Fibroblast of lung (primary cell): ENCODE measurements at regions not wholly inside any gene's neighbourhood (a gene's known extent, or its start where the extent isn't known, plus 50 kb on each side); places are given as distances from the start of the nearest gene placed in this dataset.

ENCODE experiments used
- DNase-seq, 2 donors: peaks; one replicate each; pipeline versions ENCODE4 v3.0.0 to v3.0.0-alpha.2; 2010; ENCODE audit warnings: low read depth in 2 of 2
- H2AFZ ChIP-seq: 2 replicates; pipeline ENCODE4 v1.5.1; 2012; ENCODE audit warnings: low read length, control low read depth, inconsistent platforms
- H3K27ac ChIP-seq: 2 replicates; pipeline ENCODE4 v1.5.1; 2011; ENCODE audit warnings: low read length, control low read depth; ENCODE audit not compliant: insufficient read depth
- H3K27me3 ChIP-seq: 2 replicates; pipeline ENCODE4 v1.5.1; 2011; ENCODE audit warnings: mild to moderate bottlenecking, low read length; ENCODE audit not compliant: control insufficient read depth, insufficient read depth
- H3K36me3 ChIP-seq: 2 replicates; pipeline ENCODE4 v1.5.1; 2011; ENCODE audit warnings: low read length; ENCODE audit not compliant: control insufficient read depth, insufficient read depth
- H3K4me1 ChIP-seq: 2 replicates; pipeline ENCODE4 v1.5.1; 2011; ENCODE audit warnings: low read length; ENCODE audit not compliant: control insufficient read depth, insufficient read depth; ENCODE audit errors: extremely low read depth
- H3K4me2 ChIP-seq: 2 replicates; pipeline ENCODE4 v1.5.1; 2011; ENCODE audit warnings: low read length, control low read depth; ENCODE audit not compliant: insufficient read depth; ENCODE audit errors: extremely low read depth
- H3K4me3 ChIP-seq, 4 experiments: fragments of 200-600 bp in 1 of 4; sonication (generic) in 1 of 4; replicated peaks in 1 of 4; 2 replicates each; pipeline ENCODE4 v1.5.1; 2011 to 2016; ENCODE audit warnings: low read length in 4 of 4, low read depth in 3 of 4, mild to moderate bottlenecking in 3 of 4, control low read depth in 2 of 4, inconsistent platforms in 1 of 4, mixed read lengths in 1 of 4; ENCODE audit not compliant: insufficient read depth in 1 of 4; ENCODE audit errors: control extremely low read depth in 1 of 4
- H3K79me2 ChIP-seq: 2 replicates; pipeline ENCODE4 v1.5.1; 2012; ENCODE audit warnings: mild to moderate bottlenecking, low read length, inconsistent platforms; ENCODE audit not compliant: control insufficient read depth, insufficient read depth
- H3K9ac ChIP-seq: 2 replicates; pipeline ENCODE4 v1.5.1; 2011; ENCODE audit warnings: mild to moderate bottlenecking, low read length, control low read depth; ENCODE audit not compliant: insufficient read depth
- H3K9me3 ChIP-seq: 2 replicates; pipeline ENCODE4 v1.5.1; 2012; ENCODE audit warnings: low read depth, low read length; ENCODE audit not compliant: control insufficient read depth, insufficient read depth
- H4K20me1 ChIP-seq: 2 replicates; pipeline ENCODE4 v1.5.1; 2011; ENCODE audit warnings: low read length; ENCODE audit not compliant: control insufficient read depth, insufficient read depth; ENCODE audit errors: extremely low read depth
- CTCF ChIP-seq, 2 donors: IDR thresholded peaks in 1 of 2; conservative IDR thresholded peaks in 1 of 2; 1 replicate in 1 of 2; 2 replicates in 1 of 2; pipeline ENCODE4 v1.5.1; 2011 to 2012; ENCODE audit warnings: low read length in 2 of 2, control low read depth in 1 of 2, inconsistent platforms in 1 of 2, low read depth in 1 of 2, mild to moderate bottlenecking in 1 of 2
- EZH2 ChIP-seq: IDR thresholded peaks from 2 replicates; pipeline ENCODE4 v1.5.1; 2012; ENCODE audit warnings: low read length, control low read depth, mild to moderate bottlenecking; ENCODE audit errors: missing control alignments

GRCh38 chr11:128239306-128239705, 348.1 kb downstream of the ETS1 start:
- H2AFZ ChIP-seq = no peak overlapping the region
- H3K27me3 ChIP-seq = no peaks in the 10 kb centered on the region
- no peaks in the 10 kb centered on the region for H3K79me2 ChIP-seq
- H3K27ac ChIP-seq = no peak overlapping the region
- no peak overlapping the region for H3K9ac ChIP-seq
- no peaks in the 10 kb centered on the region for H3K4me1 ChIP-seq
- no peak for DNase-seq
- no peak overlapping the region for H3K4me2 ChIP-seq
- no peaks in the 10 kb centered on the region for H4K20me1 ChIP-seq
- H3K4me3 ChIP-seq = no peak overlapping the region
- H3K36me3 ChIP-seq = no peaks in the 10 kb centered on the region
- no peaks in the 10 kb centered on the region for H3K9me3 ChIP-seq
- TF ChIP-seq EZH2 = no peak
- TF ChIP-seq CTCF (conservative IDR thresholded peaks at IDR 0.05 in 1 of 2, IDR thresholded peaks at IDR 0.05 in 1 of 2; ENCODE audit: low read depth in 1 of 2, low read length in 2 of 2) = no peak

DNA sequence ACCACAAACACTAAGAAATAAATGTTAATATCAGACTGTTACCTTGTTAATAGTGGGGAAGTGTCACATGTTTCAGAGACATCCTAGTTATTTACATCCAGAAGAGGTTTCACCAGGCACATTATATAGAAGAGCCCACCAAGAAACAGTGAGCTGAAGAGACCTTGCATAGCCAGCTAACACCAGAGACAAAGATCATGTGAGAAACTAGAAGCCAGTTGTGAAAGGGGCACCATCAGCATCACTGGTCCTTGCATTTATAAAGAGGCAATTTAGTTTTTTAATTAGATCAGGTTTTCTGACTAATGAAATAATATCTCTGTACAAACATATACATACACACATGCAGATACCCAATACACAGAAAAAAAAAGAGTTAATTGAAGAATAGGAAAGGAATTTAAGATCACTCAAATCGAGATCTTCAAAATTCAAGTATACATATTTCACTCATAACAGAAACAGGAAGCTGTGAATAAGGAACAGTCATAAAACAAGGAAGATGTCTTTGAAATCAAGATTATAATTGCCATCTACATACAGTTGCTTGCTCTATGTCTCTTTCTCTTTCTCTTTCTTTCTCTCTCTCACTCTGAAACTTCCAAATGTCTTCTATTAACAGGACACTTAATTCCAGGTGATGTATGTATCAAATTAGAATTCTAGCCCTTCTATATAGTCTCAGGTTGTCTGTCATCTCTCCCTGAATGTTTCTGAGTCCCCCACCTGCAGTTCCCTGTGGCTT, 348.7 kb downstream of the ETS1 start:
- TF ChIP-seq CTCF (conservative IDR thresholded peaks at IDR 0.05 in 1 of 2, IDR thresholded peaks at IDR 0.05 in 1 of 2; ENCODE audit: low read depth in 1 of 2, low read length in 2 of 2) (no peak), EZH2 (no peak)
- H3K79me2 ChIP-seq = no peaks in the 10 kb centered on the region
- no peak for DNase-seq
- H4K20me1 ChIP-seq = no peaks in the 10 kb centered on the region
- no peak overlapping the region for H3K4me3 ChIP-seq
- H3K9me3 ChIP-seq = no peaks in the 10 kb centered on the region
- no peak overlapping the region for H2AFZ ChIP-seq
- no peak overlapping the region for H3K9ac ChIP-seq
- H3K27ac ChIP-seq = no peak overlapping the region
- H3K27me3 ChIP-seq = no peaks in the 10 kb centered on the region
- H3K4me1 ChIP-seq = no peaks in the 10 kb centered on the region
- H3K36me3 ChIP-seq = no peaks in the 10 kb centered on the region
- no peak overlapping the region for H3K4me2 ChIP-seq

DNA sequence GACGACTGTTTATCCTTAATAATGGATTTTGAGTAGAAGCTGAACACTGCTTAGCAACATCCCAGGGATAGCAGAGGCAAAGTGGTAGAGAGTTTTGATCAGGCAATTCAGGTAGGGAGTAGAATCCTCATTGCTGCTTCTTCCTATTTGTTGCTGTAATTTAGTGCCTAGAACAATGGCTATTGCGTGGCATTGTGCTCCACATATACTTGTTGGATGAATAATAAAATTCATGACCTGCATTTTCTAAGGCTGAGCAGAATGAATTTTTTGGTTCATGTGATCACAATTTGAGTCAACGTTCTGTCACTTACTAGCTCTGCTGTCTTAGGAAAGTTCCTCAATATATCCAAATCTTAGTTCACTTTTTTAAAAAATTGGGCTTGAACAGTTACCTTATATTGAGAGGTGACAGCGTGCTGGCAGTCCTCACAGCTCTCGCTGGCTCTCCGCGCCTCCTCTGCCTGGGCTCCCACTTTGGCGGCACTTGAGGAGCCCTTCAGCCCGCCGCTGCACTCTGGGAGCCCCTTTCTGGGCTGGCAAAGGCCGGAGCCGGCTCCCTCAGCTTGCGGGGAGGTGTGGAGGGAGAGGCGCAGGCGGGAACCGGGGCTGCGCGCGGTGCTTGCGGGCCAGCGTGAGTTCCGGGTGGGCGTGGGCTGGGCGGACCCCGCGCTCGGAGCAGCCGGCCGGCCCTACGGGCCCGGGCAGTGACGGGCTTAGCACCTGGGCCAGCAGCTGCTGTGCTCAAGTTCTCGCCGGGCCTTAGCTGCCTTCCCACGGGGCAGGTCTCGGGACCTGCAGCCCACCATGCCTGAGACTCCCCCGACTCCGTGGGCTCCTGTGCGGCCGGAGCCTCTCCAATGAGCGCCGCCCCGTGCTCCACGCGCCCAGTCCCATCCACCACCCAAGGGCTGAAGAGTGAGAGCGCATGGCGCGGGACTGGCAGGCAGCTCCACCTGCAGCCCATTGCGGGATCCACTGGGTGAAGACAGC, 350.6 kb downstream of the ETS1 start:
- Histone ChIP-seq H3K9ac (no peak overlapping the region), H4K20me1 (no peaks in the 10 kb centered on the region), H2AFZ (no peak overlapping the region), H3K4me1 (no peaks in the 10 kb centered on the region), H3K4me2 (no peak overlapping the region), H3K9me3 (no peaks in the 10 kb centered on the region), H3K79me2 (no peaks in the 10 kb centered on the region), H3K27me3 (no peaks in the 10 kb centered on the region), H3K36me3 (no peaks in the 10 kb centered on the region), H3K4me3 (no peak overlapping the region), H3K27ac (no peak overlapping the region)
- TF ChIP-seq CTCF (conservative IDR thresholded peaks at IDR 0.05 in 1 of 2, IDR thresholded peaks at IDR 0.05 in 1 of 2; ENCODE audit: low read depth in 1 of 2, low read length in 2 of 2) = no peak
- TF ChIP-seq EZH2 = no peak
- no peak for DNase-seq
